Stomach smooth muscle (tissue), 2 donors: ENCODE measurements at regions not wholly inside any gene's neighbourhood (a gene's known extent, or its start where the extent isn't known, plus 50 kb on each side); places are given as distances from the start of the nearest gene placed in this dataset.

ENCODE experiments used
- H3K27ac ChIP-seq: one replicate; pipeline ENCODE4 v1.7.0; 2013; ENCODE audit warnings: mild to moderate bottlenecking, low read length, inconsistent platforms
- H3K27me3 ChIP-seq, 2 donors: one replicate each; pipeline ENCODE4 v1.7.0; 2013; ENCODE audit warnings: low read length in 2 of 2; ENCODE audit not compliant: insufficient read depth in 2 of 2, control insufficient read depth in 1 of 2
- H3K36me3 ChIP-seq, 2 donors: one replicate each; pipeline ENCODE4 v1.7.0; 2013; ENCODE audit warnings: low read length in 2 of 2; ENCODE audit not compliant: control insufficient read depth in 2 of 2, insufficient read depth in 2 of 2
- H3K4me1 ChIP-seq: one replicate; pipeline ENCODE4 v1.7.0; 2013; ENCODE audit warnings: low read length; ENCODE audit not compliant: control insufficient read depth, insufficient read depth
- H3K4me3 ChIP-seq, 2 donors: one replicate each; pipeline ENCODE4 v1.7.0; 2013; ENCODE audit warnings: low read length in 2 of 2
- H3K9ac ChIP-seq, 2 donors: one replicate each; pipeline ENCODE4 v1.7.0; 2013; ENCODE audit warnings: low read length in 2 of 2, mild to moderate bottlenecking in 1 of 2
- H3K9me3 ChIP-seq, 2 donors: one replicate each; pipeline ENCODE4 v1.7.0; 2013; ENCODE audit warnings: low read length in 2 of 2; ENCODE audit not compliant: control insufficient read depth in 2 of 2
- donor health status: healthy.
- donor health status: Pancreatic carcinoma.

DNA sequence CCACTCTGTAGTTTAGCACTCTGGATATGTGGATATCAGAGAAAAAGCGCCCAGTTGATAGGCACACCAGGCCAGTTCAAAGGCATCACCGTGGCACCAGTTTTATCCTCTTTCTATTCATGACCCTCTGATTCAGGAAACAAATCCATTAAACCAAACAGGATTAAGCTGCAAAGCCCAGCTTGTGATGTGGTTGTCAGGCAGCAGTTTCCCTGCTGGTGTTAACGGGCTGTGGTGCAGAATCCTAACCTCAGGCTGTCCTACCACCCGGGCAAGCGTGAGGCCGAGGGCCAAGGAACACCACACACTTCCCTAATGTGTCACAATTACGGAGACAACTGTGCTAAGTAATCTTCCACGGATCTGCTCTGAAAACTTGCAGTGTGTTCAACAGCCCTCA is 209.1 kb downstream of the OLFM4 start:
- Histone ChIP-seq H3K4me1 (no peaks in the 10 kb centered on the region), H3K4me3 (no peak overlapping the region), H3K36me3 (no peaks in the 10 kb centered on the region), H3K27ac (no peak overlapping the region), H3K27me3 (peaks cover 3 to 10% of the 10 kb centered on the region in 2 donors), H3K9me3 (no peaks in the 10 kb centered on the region), H3K9ac (no peak overlapping the region)

GRCh38 chr13:53238261-53238660 is 209.6 kb downstream of the OLFM4 start:
- Histone ChIP-seq H3K9ac (no peak overlapping the region), H3K4me3 (no peak overlapping the region), H3K4me1 (no peaks in the 10 kb centered on the region), H3K36me3 (no peaks in the 10 kb centered on the region), H3K9me3 (no peaks in the 10 kb centered on the region), H3K27ac (no peak overlapping the region), H3K27me3 (peaks cover 3 to 10% of the 10 kb centered on the region in 2 donors)

GRCh38 chr13:53240401-53241025 is 211.9 kb downstream of the OLFM4 start:
- H3K27me3 ChIP-seq = peaks cover 3 to 12% of the 10 kb centered on the region in 2 donors
- no peaks in the 10 kb centered on the region for H3K9me3 ChIP-seq
- no peaks in the 10 kb centered on the region for H3K36me3 ChIP-seq
- no peak overlapping the region for H3K4me3 ChIP-seq
- no peaks in the 10 kb centered on the region for H3K4me1 ChIP-seq
- no peak overlapping the region for H3K9ac ChIP-seq
- no peak overlapping the region for H3K27ac ChIP-seq

DNA sequence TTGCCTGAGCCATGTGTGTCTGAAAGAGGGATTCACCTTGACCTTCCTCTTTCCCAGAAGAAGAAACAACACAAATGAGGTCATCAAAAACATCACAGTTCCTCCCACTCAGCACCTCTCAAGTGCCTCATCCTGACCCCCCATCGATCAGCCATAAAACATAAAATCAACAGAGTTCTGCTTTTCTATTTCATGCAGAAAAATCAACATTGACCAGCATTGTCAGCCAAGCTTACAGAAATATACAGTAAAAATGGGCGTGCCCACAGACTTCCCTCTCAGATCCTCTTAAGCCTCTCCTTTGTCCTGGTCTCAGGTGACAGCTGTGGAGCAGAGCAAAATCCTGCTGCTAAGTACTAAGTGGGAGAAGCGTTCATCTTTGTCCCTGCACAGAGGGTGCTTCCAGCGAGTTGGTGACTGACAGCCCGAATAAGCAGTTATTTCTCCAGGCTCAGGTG is 213.3 kb downstream of the OLFM4 start:
- Histone ChIP-seq H3K4me3 (no peak overlapping the region), H3K9ac (no peak overlapping the region), H3K27me3 (peaks cover 3 to 14% of the 10 kb centered on the region in 2 donors)

DNA sequence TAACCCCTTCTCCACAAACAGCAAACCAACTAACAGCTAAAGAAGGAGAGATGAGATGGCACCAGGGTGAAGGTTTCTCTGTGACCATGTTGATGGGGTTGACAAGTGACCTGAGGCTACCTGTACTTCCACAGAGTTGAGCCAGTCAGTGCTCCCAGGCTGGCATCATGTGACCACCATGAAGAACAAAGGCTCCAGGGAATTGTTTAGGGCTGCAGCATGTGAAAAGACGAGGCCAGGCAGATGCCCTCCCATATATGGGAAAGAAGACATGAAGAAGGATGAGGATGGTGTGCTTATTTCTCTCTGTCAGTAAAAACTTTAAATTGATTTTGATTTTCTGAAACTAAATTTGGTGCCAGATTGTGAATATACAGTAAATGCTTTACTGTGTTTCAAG is 220.6 kb downstream of the OLFM4 start:
- Histone ChIP-seq H3K36me3 (no peaks in the 10 kb centered on the region), H3K27ac (no peak overlapping the region), H3K9ac (no peak overlapping the region), H3K4me1 (no peaks in the 10 kb centered on the region), H3K9me3 (no peaks in the 10 kb centered on the region), H3K27me3 (peaks cover 0 to 5% of the 10 kb centered on the region in 2 donors), H3K4me3 (no peak overlapping the region)

More for the DNA sequence above, 213.3 kb downstream of the OLFM4 start:
- H3K9me3 ChIP-seq = no peaks in the 10 kb centered on the region
- H3K4me1 ChIP-seq = no peaks in the 10 kb centered on the region
- H3K27ac ChIP-seq = no peak overlapping the region
- no peaks in the 10 kb centered on the region for H3K36me3 ChIP-seq

DNA sequence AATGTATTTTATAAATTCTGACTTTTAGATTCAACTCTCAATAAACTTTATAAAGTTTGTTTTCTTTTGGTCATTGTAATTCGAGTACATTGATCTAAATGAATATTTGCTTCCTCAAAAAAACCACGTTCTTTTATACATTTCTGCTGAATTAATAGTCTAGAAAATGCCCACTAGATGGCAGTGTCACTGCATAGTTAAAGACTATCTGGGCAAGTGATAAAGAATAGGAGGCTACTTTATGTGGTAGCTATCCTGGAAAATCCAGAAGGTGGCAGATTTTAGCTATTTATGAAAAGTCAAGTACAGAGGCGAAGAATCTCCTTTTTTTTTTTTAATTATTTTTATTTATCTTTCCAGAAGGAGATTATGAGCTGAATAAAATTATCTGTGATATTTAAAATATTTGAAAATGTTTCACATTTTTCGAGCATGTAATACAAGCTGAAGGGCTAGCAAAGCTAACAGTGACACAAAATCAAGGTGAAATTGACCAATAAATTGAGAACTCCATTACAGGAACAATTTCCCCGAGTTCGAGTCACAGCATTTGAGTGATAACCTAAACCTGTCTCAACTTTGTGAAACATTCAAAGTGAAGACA is 221.8 kb downstream of the OLFM4 start:
- no peak overlapping the region for H3K27ac ChIP-seq
- no peak overlapping the region for H3K9ac ChIP-seq
- no peaks in the 10 kb centered on the region for H3K36me3 ChIP-seq
- H3K4me3 ChIP-seq = no peak overlapping the region
- H3K4me1 ChIP-seq = no peaks in the 10 kb centered on the region
- H3K9me3 ChIP-seq = no peaks in the 10 kb centered on the region
- peaks cover 0 to 3% of the 10 kb centered on the region in 2 donors for H3K27me3 ChIP-seq

- Histone ChIP-seq H3K27ac (no peak overlapping the region), H3K9ac (no peak overlapping the region), H3K4me3 (no peak overlapping the region), H3K9me3 (no peaks in the 10 kb centered on the region), H3K36me3 (no peaks in the 10 kb centered on the region), H3K4me1 (no peaks in the 10 kb centered on the region), H3K27me3 (peaks cover 0 to 2% of the 10 kb centered on the region in 2 donors)
Measured at GRCh38 chr13:53250977-53251376, 222.4 kb downstream of the OLFM4 start.

DNA sequence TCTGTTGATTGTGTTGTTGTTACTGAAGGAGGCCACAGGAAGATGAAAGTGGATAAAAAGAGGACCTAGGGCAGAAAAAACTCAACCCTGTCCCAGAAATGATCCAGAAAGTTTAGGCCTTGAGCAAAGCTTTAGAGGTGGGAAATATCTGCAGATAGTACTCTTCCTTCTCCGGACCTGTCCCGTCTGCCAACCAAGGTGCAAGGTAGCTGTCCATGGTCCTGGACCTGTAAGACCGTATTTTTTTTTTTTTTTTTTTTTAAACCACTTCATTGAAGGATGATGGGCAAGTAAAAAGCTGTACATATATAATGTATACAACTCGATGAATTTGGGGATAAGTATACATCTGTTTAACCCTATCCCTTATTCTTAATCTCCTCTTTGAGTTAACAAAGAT is 225.9 kb downstream of the OLFM4 start:
- no peaks in the 10 kb centered on the region for H3K27me3 ChIP-seq
- H3K4me1 ChIP-seq = no peaks in the 10 kb centered on the region
- no peak overlapping the region for H3K27ac ChIP-seq
- no peak overlapping the region for H3K4me3 ChIP-seq
- H3K9me3 ChIP-seq = no peaks in the 10 kb centered on the region
- no peaks in the 10 kb centered on the region for H3K36me3 ChIP-seq
- no peak overlapping the region for H3K9ac ChIP-seq

DNA sequence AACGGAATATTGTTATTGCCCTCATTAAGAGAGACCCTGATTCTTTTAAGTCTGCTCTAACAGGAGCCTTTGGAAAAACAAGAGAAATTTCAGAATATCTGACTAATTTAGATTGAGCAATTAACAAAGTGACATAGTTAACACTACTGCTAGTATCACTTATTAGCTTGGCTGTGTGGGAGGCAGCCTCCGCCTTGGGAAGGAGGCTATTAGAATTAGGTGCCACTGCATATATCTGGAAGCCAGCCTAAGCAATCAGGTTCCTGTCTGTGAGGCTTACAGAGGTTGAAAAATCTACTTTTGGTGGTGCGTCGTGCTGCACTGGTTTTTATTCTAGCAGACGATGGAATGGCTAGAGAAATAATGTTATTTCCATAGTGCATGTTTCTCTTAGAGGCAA is 227.2 kb downstream of the OLFM4 start:
- H3K4me1 ChIP-seq = no peaks in the 10 kb centered on the region
- H3K36me3 ChIP-seq = no peaks in the 10 kb centered on the region
- H3K9me3 ChIP-seq = no peaks in the 10 kb centered on the region
- H3K27me3 ChIP-seq = no peaks in the 10 kb centered on the region
- H3K4me3 ChIP-seq = no peak overlapping the region
- H3K27ac ChIP-seq = no peak overlapping the region
- no peak overlapping the region for H3K9ac ChIP-seq

- H3K9me3 ChIP-seq = no peaks in the 10 kb centered on the region
- H3K36me3 ChIP-seq = no peaks in the 10 kb centered on the region
- no peaks in the 10 kb centered on the region for H3K4me1 ChIP-seq
- H3K27ac ChIP-seq = no peak overlapping the region
- H3K27me3 ChIP-seq = peaks cover 0 to 2% of the 10 kb centered on the region in 2 donors
- H3K9ac ChIP-seq = no peak overlapping the region
- no peak overlapping the region for H3K4me3 ChIP-seq
Measured at GRCh38 chr13:53260594-53260993, 232.0 kb downstream of the OLFM4 start.

DNA sequence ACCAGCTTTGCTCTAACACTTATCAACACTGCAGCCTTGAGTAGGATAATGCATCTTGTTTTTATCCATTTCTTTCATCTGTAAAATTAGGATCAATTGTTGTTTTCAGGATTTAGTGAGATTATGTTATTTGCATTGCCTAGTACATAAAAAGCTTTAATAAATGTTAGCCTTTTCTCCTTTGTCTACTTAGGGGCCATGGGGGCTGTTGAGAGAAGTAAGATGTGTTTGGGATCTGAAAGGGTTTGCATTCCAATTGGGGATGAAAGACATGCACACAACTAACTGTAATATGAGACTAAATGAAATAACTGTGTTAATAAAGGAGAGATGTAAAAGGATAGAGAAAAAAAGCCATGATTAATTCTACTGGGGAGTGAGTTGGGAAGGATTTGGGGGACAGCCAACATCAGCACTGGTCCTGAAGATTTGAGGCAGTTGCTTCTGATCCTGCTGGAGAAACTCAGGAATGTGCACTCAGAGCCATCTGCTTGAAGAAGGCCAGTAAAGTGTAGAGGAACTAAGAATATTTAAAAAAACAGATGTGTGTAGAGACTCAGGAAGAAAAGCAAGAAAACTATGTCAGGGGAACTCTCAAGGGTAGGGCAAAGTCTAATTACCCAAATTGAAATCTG is 236.3 kb downstream of the OLFM4 start:
- H3K9me3 ChIP-seq = peaks cover 0 to 3% of the 10 kb centered on the region in 2 donors

More for the DNA sequence above, 236.3 kb downstream of the OLFM4 start:
- no peak overlapping the region for H3K4me3 ChIP-seq
- no peak overlapping the region for H3K9ac ChIP-seq
- H3K4me1 ChIP-seq = no peaks in the 10 kb centered on the region
- no peak overlapping the region for H3K27ac ChIP-seq
- H3K36me3 ChIP-seq = no peaks in the 10 kb centered on the region
- H3K27me3 ChIP-seq = peaks cover 0 to 2% of the 10 kb centered on the region in 2 donors
